Muscle layer of duodenum (tissue), 2 donors: ENCODE measurements at regions not wholly inside any gene's neighbourhood (a gene's known extent, or its start where the extent isn't known, plus 50 kb on each side); places are given as distances from the start of the nearest gene placed in this dataset.

ENCODE experiments used
- H3K27ac ChIP-seq: one replicate; pipeline ENCODE4 v1.7.0; 2013; ENCODE audit warnings: mild to moderate bottlenecking, low read length
- H3K27me3 ChIP-seq: one replicate; pipeline ENCODE4 v1.7.0; 2013; ENCODE audit warnings: low read depth, mild to moderate bottlenecking, control low read depth, low read length
- H3K36me3 ChIP-seq, 2 donors: one replicate each; pipeline ENCODE4 v1.7.0; 2013; ENCODE audit warnings: low read length in 2 of 2, control low read depth in 1 of 2, mild to moderate bottlenecking in 1 of 2; ENCODE audit not compliant: insufficient read depth in 2 of 2, control insufficient read depth in 1 of 2
- H3K4me1 ChIP-seq, 2 donors: one replicate each; pipeline ENCODE4 v1.7.0; 2013; ENCODE audit warnings: low read length in 2 of 2, mild to moderate bottlenecking in 2 of 2, control low read depth in 1 of 2, moderate library complexity in 1 of 2; ENCODE audit not compliant: insufficient read depth in 2 of 2, control insufficient read depth in 1 of 2
- H3K4me3 ChIP-seq, 2 donors: one replicate each; pipeline ENCODE4 v1.7.0; 2013; ENCODE audit warnings: low read length in 2 of 2, low read depth in 1 of 2, mild to moderate bottlenecking in 1 of 2
- H3K9me3 ChIP-seq, 2 donors: one replicate each; pipeline ENCODE4 v1.7.0; 2013; ENCODE audit warnings: low read length in 2 of 2, control low read depth in 1 of 2, mild to moderate bottlenecking in 1 of 2; ENCODE audit not compliant: control insufficient read depth in 1 of 2
- donor health status: healthy.

GRCh38 chr15:35736150-35736549, 190.2 kb upstream of the DPH6 start:
- Histone ChIP-seq H3K36me3 (no peaks in the 10 kb centered on the region), H3K4me1 (no peaks in the 10 kb centered on the region), H3K27ac (no peak overlapping the region), H3K9me3 (no peaks in the 10 kb centered on the region), H3K4me3 (no peak overlapping the region), H3K27me3 (no peaks in the 10 kb centered on the region)

- Histone ChIP-seq H3K27ac (no peak overlapping the region), H3K36me3 (no peaks in the 10 kb centered on the region), H3K4me3 (no peak overlapping the region), H3K27me3 (no peaks in the 10 kb centered on the region), H3K4me1 (no peaks in the 10 kb centered on the region), H3K9me3 (no peaks in the 10 kb centered on the region)
These were observed 191.5 kb upstream of the DPH6 start for GRCh38 chr15:35737441-35737840.

- H3K4me1 ChIP-seq = no peaks in the 10 kb centered on the region
- no peaks in the 10 kb centered on the region for H3K27me3 ChIP-seq
- H3K9me3 ChIP-seq = no peaks in the 10 kb centered on the region
- no peak overlapping the region for H3K27ac ChIP-seq
- H3K36me3 ChIP-seq = no peaks in the 10 kb centered on the region
- no peak overlapping the region for H3K4me3 ChIP-seq
These were observed 192.4 kb upstream of the DPH6 start for GRCh38 chr15:35738370-35738769.

- no peaks in the 10 kb centered on the region for H3K36me3 ChIP-seq
- H3K4me1 ChIP-seq = no peaks in the 10 kb centered on the region
- no peak overlapping the region for H3K4me3 ChIP-seq
- no peaks in the 10 kb centered on the region for H3K27me3 ChIP-seq
- no peak overlapping the region for H3K27ac ChIP-seq
- H3K9me3 ChIP-seq = no peaks in the 10 kb centered on the region
These were observed 194.8 kb upstream of the DPH6 start for GRCh38 chr15:35740761-35741160.

- Histone ChIP-seq H3K4me1 (no peaks in the 10 kb centered on the region), H3K36me3 (no peaks in the 10 kb centered on the region), H3K9me3 (no peaks in the 10 kb centered on the region), H3K4me3 (no peak overlapping the region), H3K27ac (no peak overlapping the region), H3K27me3 (no peaks in the 10 kb centered on the region)
These were observed 195.4 kb upstream of the DPH6 start for GRCh38 chr15:35741395-35741794.

- H3K27ac ChIP-seq = no peak overlapping the region
- H3K4me3 ChIP-seq = no peak overlapping the region
- H3K36me3 ChIP-seq = no peaks in the 10 kb centered on the region
- no peaks in the 10 kb centered on the region for H3K4me1 ChIP-seq
- no peaks in the 10 kb centered on the region for H3K27me3 ChIP-seq
- H3K9me3 ChIP-seq = no peaks in the 10 kb centered on the region
These were observed 195.9 kb upstream of the DPH6 start for GRCh38 chr15:35741881-35742280.

GRCh38 chr15:35743321-35743720, 197.4 kb upstream of the DPH6 start:
- Histone ChIP-seq H3K4me1 (no peaks in the 10 kb centered on the region), H3K4me3 (no peak overlapping the region), H3K9me3 (no peaks in the 10 kb centered on the region), H3K36me3 (no peaks in the 10 kb centered on the region), H3K27me3 (no peaks in the 10 kb centered on the region), H3K27ac (no peak overlapping the region)

- Histone ChIP-seq H3K27ac (no peak overlapping the region), H3K36me3 (no peaks in the 10 kb centered on the region), H3K4me3 (no peak overlapping the region), H3K4me1 (no peaks in the 10 kb centered on the region), H3K27me3 (no peaks in the 10 kb centered on the region), H3K9me3 (no peaks in the 10 kb centered on the region)
These were observed 200.2 kb upstream of the DPH6 start for GRCh38 chr15:35746121-35746520.

- Histone ChIP-seq H3K4me3 (no peak overlapping the region), H3K27ac (no peak overlapping the region), H3K9me3 (no peaks in the 10 kb centered on the region), H3K4me1 (peaks cover 0 to 2% of the 10 kb centered on the region in 2 donors), H3K27me3 (no peaks in the 10 kb centered on the region), H3K36me3 (no peaks in the 10 kb centered on the region)
These were observed 202.1 kb upstream of the DPH6 start for GRCh38 chr15:35748105-35748504.

GRCh38 chr15:35750051-35750450, 204.1 kb upstream of the DPH6 start:
- no peak overlapping the region for H3K4me3 ChIP-seq
- no peaks in the 10 kb centered on the region for H3K36me3 ChIP-seq
- H3K4me1 ChIP-seq = peaks cover 0 to 6% of the 10 kb centered on the region in 2 donors
- no peaks in the 10 kb centered on the region for H3K9me3 ChIP-seq
- H3K27ac ChIP-seq = no peak overlapping the region
- no peaks in the 10 kb centered on the region for H3K27me3 ChIP-seq

- H3K9me3 ChIP-seq = no peaks in the 10 kb centered on the region
- H3K4me1 ChIP-seq = peaks cover 0 to 6% of the 10 kb centered on the region in 2 donors
- no peak overlapping the region for H3K4me3 ChIP-seq
- H3K36me3 ChIP-seq = no peaks in the 10 kb centered on the region
- H3K27me3 ChIP-seq = no peaks in the 10 kb centered on the region
- no peak overlapping the region for H3K27ac ChIP-seq
These were observed 205.6 kb upstream of the DPH6 start for GRCh38 chr15:35751413-35752133.

GRCh38 chr15:35752134-35752466, 206.1 kb upstream of the DPH6 start:
- no peak overlapping the region for H3K4me3 ChIP-seq

More at GRCh38 chr15:35752134-35752466, 206.1 kb upstream of the DPH6 start:
- Histone ChIP-seq H3K36me3 (no peaks in the 10 kb centered on the region), H3K9me3 (no peaks in the 10 kb centered on the region), H3K27ac (no peak overlapping the region), H3K4me1 (peaks cover 0 to 6% of the 10 kb centered on the region in 2 donors), H3K27me3 (no peaks in the 10 kb centered on the region)
